Stimulated activated CD8-positive, alpha-beta memory T cell treated with anti-CD3 and anti-CD28 coated beads, Interleukin-15, amount 100 ng/mL, for 1 hour (primary cell): ENCODE measurements at regions not wholly inside any gene's neighbourhood (a gene's known extent, or its start where the extent isn't known, plus 50 kb on each side); places are given as distances from the start of the nearest gene placed in this dataset.

Source experiments
- DNase-seq: peaks from one replicate; pipeline ENCODE4 v3.0.0-alpha.2; 2020; ENCODE audit warnings: low read depth

DNA sequence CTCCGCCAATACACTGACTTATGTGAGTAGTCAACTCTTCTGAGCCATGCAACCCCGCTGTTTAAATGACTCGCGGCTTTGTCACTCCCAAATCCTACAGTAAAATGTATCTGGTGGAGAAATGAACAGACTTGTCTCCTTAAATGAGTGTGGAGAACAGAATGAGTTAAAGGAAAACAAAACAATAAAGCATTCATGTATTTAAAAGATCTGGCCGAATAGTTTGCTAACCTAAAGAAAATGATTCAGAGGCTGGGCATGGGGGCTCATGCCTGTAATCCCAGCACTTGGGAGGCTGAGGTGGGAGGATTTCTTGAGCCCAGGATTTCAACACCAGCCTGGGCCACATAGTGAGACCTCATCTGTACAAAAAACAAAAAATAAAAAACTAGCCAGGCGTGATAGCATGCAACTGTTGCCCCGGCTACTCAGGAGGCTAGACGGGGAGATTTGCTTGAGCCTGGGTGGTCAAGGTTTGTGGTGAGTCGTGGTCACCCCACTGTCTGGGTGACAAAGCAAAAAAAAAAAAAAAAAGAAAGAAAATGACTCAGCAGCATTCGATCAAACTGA, 86.5 kb upstream of the PFKP start:
- no peak for DNase-seq

DNA sequence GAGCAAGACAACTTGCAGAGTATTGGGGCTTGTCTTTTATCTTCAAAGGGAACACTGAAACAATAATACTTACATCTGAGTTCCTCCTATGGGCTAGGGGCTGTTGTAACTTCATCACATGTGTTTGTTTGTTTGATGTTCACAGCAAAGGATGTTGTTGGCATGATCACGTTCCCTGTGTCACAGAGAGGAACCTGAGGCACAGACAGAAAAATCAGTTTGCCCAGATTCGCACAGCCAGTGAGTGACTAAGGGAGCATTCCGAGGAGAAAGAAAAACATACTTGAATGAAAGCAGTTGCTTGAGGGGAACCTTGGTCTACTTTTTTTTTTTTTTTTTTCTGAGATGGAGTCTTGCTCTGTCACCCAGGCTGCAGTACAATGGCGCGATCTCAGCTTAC, 87.2 kb upstream of the PFKP start:
- DNase-seq = no peak

DNA sequence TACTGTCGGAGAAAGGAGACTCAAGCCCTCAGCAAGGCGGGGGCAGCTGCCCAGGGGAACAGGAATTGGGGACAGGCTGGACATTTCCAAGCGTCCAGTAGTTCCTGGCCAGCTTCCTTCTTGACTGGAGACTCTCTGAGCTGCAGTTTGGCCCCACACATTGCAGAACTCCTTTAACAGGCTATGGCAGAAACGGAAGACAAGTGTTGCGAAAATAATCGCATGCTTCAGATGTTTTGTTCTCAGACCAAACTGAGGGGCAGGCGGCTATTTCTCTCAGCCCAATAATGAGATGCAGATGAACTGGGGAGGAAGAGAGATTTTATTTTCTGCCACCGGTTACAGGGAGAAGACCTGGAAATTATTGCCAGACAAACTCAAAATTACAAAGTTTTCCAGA, 88.0 kb upstream of the PFKP start:
- DNase-seq = no peak

DNA sequence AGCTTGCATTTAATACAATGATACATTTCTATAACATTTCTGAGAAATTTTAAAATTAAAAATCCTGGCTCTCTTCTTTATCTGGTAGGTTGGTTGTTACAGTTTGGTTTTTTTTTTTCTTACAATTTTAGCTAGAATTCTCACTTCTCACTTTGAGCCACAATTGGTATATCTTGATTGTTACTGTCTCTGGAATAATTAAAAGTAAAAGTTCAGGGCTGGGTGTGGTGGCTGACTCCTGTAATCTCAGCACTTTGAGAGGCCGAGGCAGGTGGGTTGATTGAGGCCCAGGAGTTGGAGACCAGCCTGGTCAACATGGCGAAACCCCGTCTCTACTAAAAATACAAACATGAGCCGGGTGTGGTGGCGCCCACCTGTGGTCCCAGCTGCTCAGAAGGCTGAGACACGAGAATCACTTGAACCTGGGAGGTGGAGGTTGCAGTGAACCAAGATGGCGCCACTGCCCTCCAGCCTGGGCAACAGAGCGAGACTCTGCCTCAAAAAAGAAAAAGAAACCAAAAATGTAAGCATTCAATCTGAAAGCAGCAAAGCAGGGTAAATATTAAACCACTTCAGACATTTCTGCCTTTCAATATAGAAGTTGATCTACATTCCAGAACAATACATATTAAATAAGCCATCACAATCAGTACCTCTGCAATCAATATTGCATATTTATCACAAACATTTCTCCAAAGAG, 88.6 kb upstream of the PFKP start:
- DNase-seq = no peak

DNA sequence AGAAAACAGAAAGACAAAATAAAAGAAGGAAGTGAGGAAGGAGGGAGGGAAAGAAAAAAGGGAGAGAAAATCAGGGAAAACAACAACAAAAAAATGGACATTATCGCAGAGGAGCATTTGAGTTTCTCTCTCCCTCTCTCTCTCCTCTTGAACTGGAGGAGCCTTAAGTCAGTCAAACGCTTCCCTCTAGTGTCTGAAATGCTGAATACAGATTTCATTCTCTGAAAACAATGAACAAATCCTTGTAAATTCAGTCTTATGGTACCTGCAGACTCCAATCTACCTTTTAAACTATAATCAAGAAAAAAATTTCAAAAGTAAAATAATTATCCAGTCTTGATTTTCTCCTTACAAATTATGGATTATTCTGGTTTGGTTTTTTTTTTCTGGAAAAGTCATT, 89.2 kb upstream of the PFKP start:
- no peak for DNase-seq

- no peak for DNase-seq
Observed at GRCh38 chr10:2974503-2975207, 92.7 kb upstream of the PFKP start.

DNA sequence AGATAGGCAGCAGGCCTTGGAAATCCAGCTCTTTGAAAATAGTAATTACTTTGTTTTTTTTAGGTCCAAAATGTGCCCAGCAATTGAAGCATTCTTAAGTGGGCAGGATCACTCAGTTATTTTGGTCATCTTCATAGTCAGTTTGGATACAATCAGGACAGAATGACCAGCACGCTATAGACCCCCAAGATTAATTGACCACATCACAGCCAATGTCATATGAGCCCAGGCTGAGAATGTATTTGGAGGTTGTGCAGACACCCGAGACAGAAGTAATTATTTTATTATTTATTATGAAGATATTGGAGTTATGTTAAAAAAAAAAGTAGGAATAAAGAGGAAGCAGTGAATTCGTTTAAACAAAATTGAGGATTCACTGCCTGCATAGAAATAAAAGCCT, 93.3 kb upstream of the PFKP start:
- DNase-seq = no peak

GRCh38 chr10:2972810-2973209, 94.5 kb upstream of the PFKP start:
- no peak for DNase-seq

GRCh38 chr10:2972216-2972615, 95.1 kb upstream of the PFKP start:
- no peak for DNase-seq

- DNase-seq = no peak
Observed at GRCh38 chr10:2970190-2970823, 97.0 kb upstream of the PFKP start.

- no peak for DNase-seq
Observed at GRCh38 chr10:2968401-2969058, 98.8 kb upstream of the PFKP start.

DNA sequence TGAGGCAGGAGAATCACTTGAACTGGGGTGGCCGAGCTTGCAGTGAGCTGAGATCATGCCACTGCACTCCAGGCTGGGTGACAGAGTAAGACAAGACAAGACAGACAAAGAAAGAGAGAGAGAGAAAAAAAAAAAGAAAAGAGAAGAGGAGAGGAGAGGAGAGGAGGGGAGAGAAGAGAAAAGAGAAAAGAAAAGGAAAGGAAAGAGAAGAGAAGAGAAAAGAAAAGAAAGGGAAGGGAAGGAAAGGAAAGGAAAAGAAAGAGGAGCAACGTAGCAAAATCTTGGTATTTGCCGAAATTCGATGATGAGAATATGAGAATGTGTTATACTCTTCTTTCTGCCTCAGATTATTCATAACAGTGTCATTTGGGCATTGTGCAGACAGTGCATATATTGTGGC, 101.2 kb upstream of the PFKP start:
- no peak for DNase-seq

DNA sequence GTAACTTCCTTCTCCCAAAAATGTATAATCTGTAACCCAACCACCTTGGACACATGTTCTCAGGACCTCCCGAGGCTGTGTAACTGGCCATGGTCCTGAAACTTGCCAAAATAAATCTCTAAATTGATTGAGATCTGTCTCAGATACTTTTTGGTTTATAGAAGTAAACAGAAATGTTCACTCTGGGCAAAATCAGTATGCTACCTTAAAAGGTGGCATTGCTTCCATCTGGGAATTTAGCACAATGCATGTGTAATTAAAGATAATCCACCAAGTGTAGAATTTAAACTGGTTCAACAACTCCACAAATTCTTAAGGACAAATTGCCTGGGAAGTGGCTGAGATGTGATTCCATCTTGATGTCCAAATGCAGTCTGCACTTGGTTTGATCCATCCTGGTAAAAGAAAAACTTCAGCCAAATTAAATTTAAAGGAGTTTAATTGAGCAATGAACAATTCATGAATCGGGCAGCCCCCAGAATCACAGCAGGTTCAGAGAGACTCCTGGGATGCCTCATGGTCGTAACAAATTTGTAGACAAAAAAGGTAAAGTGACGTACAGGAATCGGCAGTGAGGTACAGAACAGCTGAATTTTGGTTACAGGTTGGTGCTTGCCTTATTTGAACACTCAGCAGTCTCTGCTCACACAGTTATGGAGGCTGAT, 102.6 kb upstream of the PFKP start:
- no peak for DNase-seq

DNA sequence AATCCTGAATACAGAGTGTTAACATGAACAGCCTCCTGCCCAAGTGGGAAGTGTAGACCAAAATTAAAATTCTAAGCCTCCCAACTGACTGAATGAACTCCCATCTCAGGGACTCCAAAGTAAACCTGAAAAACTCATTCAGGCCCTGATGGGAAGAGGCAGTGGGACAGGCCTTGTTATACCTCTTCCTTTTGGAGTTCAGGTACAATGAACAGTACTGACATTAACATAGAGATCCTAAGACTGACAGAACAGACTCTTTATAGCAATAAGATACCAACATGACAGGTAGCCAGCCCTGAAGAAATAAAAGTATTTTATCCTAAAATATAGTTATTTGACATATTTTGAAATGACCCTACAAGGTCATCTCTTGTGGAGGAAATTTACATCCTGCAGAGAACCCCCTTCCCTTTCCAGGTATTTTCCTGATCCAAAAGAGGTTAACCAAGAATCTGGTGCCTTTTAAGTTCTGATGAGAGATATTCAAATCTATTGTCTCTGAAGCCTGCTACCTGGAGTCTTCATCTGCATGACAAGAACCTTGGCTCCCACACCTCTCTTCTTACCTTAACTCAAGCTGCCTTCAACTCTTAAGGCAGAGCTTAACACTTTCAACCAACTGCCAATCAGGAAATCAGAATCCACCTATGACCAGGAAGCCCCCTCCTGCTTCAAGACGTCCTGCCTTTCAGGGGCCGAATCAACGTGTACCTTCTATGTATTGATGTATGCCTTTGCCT, 103.3 kb upstream of the PFKP start:
- no peak for DNase-seq

- no peak for DNase-seq
Observed at GRCh38 chr10:2962194-2962593, 105.2 kb upstream of the PFKP start.

- DNase-seq = no peak
Observed at GRCh38 chr10:2958659-2959058, 108.7 kb upstream of the PFKP start.

DNA sequence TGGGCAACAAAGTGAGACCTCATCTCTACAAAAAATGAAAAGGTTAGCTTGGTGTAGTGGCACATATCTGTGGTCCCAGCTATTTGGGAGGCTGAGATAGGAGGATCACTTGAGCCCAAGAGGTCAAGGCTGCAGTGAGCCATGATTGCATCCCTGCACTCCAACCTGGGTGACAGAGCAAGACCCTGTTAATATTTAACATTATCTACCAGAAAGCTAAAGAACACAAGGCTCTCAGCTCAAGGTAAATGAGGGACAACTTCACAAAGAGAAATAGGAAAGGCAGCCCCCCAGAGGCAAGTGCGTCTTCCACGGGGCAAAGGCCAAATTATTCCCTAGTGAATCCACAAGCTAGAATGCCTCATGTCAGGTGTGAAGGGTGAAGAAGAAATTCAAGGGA, 109.6 kb upstream of the PFKP start:
- DNase-seq = no peak

- no peak for DNase-seq
Observed at GRCh38 chr10:2955064-2955463, 112.3 kb upstream of the PFKP start.

DNA sequence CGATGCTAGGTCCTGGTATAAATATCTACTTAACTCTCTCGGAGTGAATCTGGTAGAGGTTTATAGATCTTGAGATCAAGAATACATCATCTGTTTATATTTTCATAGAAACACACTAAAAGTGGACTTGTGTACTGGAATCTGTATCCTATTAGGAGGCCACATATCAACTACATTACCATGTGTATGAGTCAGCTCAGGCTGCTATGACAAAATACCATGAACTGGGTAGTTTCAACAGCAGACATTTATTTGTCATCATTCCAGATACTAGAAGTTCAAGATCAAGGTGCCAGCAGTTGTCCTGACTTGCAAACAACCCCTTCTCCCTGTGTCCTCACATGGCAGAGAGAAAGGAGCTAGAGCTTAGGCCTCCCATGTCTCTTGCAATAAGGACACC, 113.9 kb upstream of the PFKP start:
- DNase-seq = no peak

GRCh38 chr10:2951235-2951835, 116.0 kb upstream of the PFKP start:
- DNase-seq = no peak

DNA sequence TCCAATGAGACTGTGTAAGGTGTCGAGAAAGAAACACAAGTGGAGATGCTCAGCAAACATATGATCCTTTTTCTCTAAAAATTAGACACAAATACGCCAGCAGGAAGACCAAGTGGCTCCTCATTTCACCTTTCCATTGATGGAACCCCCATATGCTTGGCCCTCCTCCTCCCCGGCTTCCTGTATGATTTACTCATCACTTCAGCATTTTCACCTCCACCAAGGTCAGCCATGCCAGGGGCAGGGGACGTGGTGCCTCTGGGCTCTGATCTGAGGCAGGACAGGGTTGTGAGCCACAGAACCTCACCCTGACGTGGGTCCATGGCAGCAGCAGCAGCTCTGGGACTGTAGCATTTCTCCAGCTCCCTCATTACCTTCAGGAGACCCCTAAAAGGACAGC, 116.8 kb upstream of the PFKP start:
- no peak for DNase-seq
